NCI-H2196 (cell line): ENCODE measurements at regions not wholly inside any gene's neighbourhood (a gene's known extent, or its start where the extent isn't known, plus 50 kb on each side); places are given as distances from the start of the nearest gene placed in this dataset.
"Not testable (repeated sequence)": the region's sequence is repeated elsewhere in the genome, so short reads cannot be mapped to it uniquely, and the experiment has no call there.

Source experiments
- DNase-seq: peaks from one replicate; lab custom pipeline; 2025; ENCODE audit not compliant: unreplicated experiment; lab: John Stamatoyannopoulos, UW

- DNase-seq, result not testable (repeated sequence)
Measured at GRCh38 chr5:99471178-99471577, 542.4 kb upstream of the CHD1 start.

- not testable (repeated sequence) for DNase-seq
Measured at GRCh38 chr5:99470636-99471035, 541.8 kb upstream of the CHD1 start.

GRCh38 chr5:99460701-99461100, 531.9 kb upstream of the CHD1 start:
- no peak for DNase-seq

GRCh38 chr5:99453196-99453595, 524.4 kb upstream of the CHD1 start:
- no peak for DNase-seq

GRCh38 chr5:99449786-99450185, 521.0 kb upstream of the CHD1 start:
- DNase-seq, result peak; percentile 21

- DNase-seq, result no peak
Measured at GRCh38 chr5:99445805-99446204, 517.0 kb upstream of the CHD1 start.

- DNase-seq, result no peak
Measured at GRCh38 chr5:99441235-99441634, 512.4 kb upstream of the CHD1 start.

- DNase-seq, result no peak
Measured at GRCh38 chr5:99438619-99439018, 509.8 kb upstream of the CHD1 start.

- no peak for DNase-seq
Measured at GRCh38 chr5:99437986-99438385, 509.2 kb upstream of the CHD1 start.

- DNase-seq, result not testable (repeated sequence)
Measured at GRCh38 chr5:99423396-99423795, 494.6 kb upstream of the CHD1 start.

GRCh38 chr5:99418640-99419039, 489.8 kb upstream of the CHD1 start:
- DNase-seq, result not testable (repeated sequence)

- not testable (repeated sequence) for DNase-seq
Measured at GRCh38 chr5:99410386-99410785, 481.6 kb upstream of the CHD1 start.

GRCh38 chr5:99404764-99405302, 476.0 kb upstream of the CHD1 start:
- not testable (repeated sequence) for DNase-seq

- not testable (repeated sequence) for DNase-seq
Measured at GRCh38 chr5:99400571-99400970, 471.8 kb upstream of the CHD1 start.

- DNase-seq, result no peak
Measured at GRCh38 chr5:99398976-99399375, 470.2 kb upstream of the CHD1 start.

- no peak for DNase-seq
Measured at GRCh38 chr5:99386406-99387077, 457.7 kb upstream of the CHD1 start.

GRCh38 chr5:99379187-99379586, 450.4 kb upstream of the CHD1 start:
- DNase-seq, result no peak

- no peak for DNase-seq
Measured at GRCh38 chr5:99378443-99378842, 449.6 kb upstream of the CHD1 start.

- peak; percentile 63 for DNase-seq
Measured at GRCh38 chr5:99369797-99370593, 441.2 kb upstream of the CHD1 start.

- no peak for DNase-seq
Measured at GRCh38 chr5:99368726-99369125, 439.9 kb upstream of the CHD1 start.

GRCh38 chr5:99355881-99356280, 427.1 kb upstream of the CHD1 start:
- DNase-seq, result no peak

GRCh38 chr5:99349787-99350186, 421.0 kb upstream of the CHD1 start:
- DNase-seq, result peak; percentile 33
